HFFc6 (cell line): ENCODE measurements at regions not wholly inside any gene's neighbourhood (a gene's known extent, or its start where the extent isn't known, plus 50 kb on each side); places are given as distances from the start of the nearest gene placed in this dataset.

Experiments
- DNase-seq: peaks from one replicate; pipeline ENCODE4 v3.0.0-alpha.2; 2018
- H3K27ac Mint-ChIP-seq: 2 replicates; pipeline ENCODE4 v1.8.0; 2020; ENCODE audit warnings: mild to moderate bottlenecking, mixed read lengths
- H3K27me3 Mint-ChIP-seq: 2 replicates; pipeline ENCODE4 v1.8.0; 2021; ENCODE audit warnings: mild to moderate bottlenecking, moderate library complexity, mixed read lengths; ENCODE audit not compliant: insufficient read depth
- H3K36me3 Mint-ChIP-seq: 2 replicates; pipeline ENCODE4 v1.8.0; 2021; ENCODE audit warnings: low read depth, mixed read lengths
- H3K4me1 Mint-ChIP-seq: 2 replicates; pipeline ENCODE4 v1.8.0; 2020; ENCODE audit warnings: low read depth, mixed read lengths
- H3K4me3 Mint-ChIP-seq: 2 replicates; pipeline ENCODE4 v1.8.0; 2020; ENCODE audit warnings: mild to moderate bottlenecking, moderate library complexity, mixed read lengths
- H3K9me3 Mint-ChIP-seq: 2 replicates; pipeline ENCODE4 v1.8.0; 2020; ENCODE audit warnings: mild to moderate bottlenecking, mixed read lengths
- CTCF ChIP-seq: fragments of 200-600 bp; sonication (generic); IDR thresholded peaks from 2 replicates; pipeline ENCODE4 v1.5.0; 2021; ENCODE audit warnings: antibody characterized with exemption, mild to moderate bottlenecking

GRCh38 chr4:38538517-38538916 lies 125.5 kb upstream of the KLF3 start:
- Mint-ChIP-seq H3K4me3 (no peak overlapping the region), H3K36me3 (no peaks in the 10 kb centered on the region), H3K27me3 (peaks cover 19% of the 10 kb centered on the region), H3K27ac (no peak overlapping the region), H3K9me3 (no peaks in the 10 kb centered on the region), H3K4me1 (no peaks in the 10 kb centered on the region)
- no peak for TF ChIP-seq CTCF
- no peak for DNase-seq

DNA sequence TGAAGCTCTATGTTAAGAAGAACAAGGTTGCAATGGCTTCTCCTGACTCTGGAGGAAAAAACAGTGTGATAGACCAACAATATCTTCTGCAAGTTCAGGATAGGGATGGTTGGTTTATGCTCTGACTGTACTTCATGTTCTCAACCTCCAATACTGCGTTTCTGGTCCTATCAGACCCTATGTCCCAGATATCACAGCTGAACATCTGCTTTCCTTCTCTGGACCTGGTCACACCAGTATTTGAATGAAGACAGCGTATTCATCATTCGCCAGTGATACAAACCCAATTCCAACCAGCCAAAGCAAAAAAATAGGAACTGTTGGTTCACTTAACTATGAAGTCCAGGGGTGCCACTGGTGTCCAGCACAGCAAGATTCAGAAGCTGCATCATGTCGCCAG lies 124.5 kb upstream of the KLF3 start:
- H3K27me3 Mint-ChIP-seq, result peaks cover 19% of the 10 kb centered on the region
- no peaks in the 10 kb centered on the region for H3K36me3 Mint-ChIP-seq
- DNase-seq, result no peak
- H3K4me1 Mint-ChIP-seq, result no peaks in the 10 kb centered on the region
- no peak overlapping the region for H3K4me3 Mint-ChIP-seq
- no peak for TF ChIP-seq CTCF
- H3K27ac Mint-ChIP-seq, result no peak overlapping the region
- no peaks in the 10 kb centered on the region for H3K9me3 Mint-ChIP-seq

DNA sequence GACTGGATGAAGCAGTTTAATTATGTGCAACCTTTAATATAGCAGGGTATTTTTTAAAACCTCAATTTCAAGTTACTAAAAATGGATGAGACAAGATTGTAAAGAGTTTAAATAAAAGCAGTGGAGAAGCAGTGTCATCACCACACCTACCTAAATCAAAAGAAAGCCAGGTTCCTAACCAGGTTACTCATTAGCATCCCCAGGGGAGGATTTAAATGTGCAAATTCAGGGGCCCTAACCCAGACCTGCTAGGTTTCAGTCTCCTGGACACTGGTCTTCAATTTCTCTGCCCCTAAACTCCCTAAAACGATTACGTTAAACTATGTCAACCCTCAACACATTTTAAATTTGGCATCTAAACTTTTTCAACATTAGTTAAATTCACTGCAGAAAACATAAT lies 116.9 kb upstream of the KLF3 start:
- Mint-ChIP-seq H3K4me3 (no peak overlapping the region), H3K27ac (no peak overlapping the region), H3K27me3 (peaks cover 15% of the 10 kb centered on the region), H3K9me3 (no peaks in the 10 kb centered on the region), H3K36me3 (no peaks in the 10 kb centered on the region), H3K4me1 (no peaks in the 10 kb centered on the region)
- TF ChIP-seq CTCF, result no peak
- no peak for DNase-seq

DNA sequence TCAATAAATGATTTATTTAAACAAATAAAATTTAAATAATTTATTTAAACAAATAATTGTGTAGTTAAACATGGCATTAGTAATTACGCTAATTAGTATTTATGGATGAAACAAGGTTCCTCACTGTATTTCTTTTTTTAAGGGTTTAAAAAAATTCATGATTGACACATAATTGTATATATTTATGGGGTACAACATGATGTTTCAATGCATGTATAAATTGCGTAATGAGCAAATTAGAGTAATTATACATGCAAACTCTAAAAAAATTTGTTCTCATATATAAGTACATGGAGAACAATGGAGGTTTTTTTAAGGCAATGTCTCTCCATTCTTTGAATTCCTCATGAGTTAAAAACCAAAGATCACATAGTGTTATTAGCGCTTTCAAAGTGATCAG lies 115.7 kb upstream of the KLF3 start:
- H3K9me3 Mint-ChIP-seq, result no peaks in the 10 kb centered on the region
- no peak overlapping the region for H3K4me3 Mint-ChIP-seq
- no peaks in the 10 kb centered on the region for H3K36me3 Mint-ChIP-seq
- DNase-seq, result no peak
- peaks cover 16% of the 10 kb centered on the region for H3K27me3 Mint-ChIP-seq
- H3K27ac Mint-ChIP-seq, result no peak overlapping the region
- no peak for TF ChIP-seq CTCF
- no peaks in the 10 kb centered on the region for H3K4me1 Mint-ChIP-seq

- Mint-ChIP-seq H3K9me3 (peaks cover 10% of the 10 kb centered on the region), H3K27ac (no peak overlapping the region), H3K27me3 (peaks cover 15% of the 10 kb centered on the region; the same call in 1 of the 2 replicates), H3K36me3 (no peaks in the 10 kb centered on the region), H3K4me1 (peaks cover 6% of the 10 kb centered on the region), H3K4me3 (no peak overlapping the region)
- no peak for TF ChIP-seq CTCF
- no peak for DNase-seq
Measured at GRCh38 chr4:38559374-38559773, 104.6 kb upstream of the KLF3 start.

DNA sequence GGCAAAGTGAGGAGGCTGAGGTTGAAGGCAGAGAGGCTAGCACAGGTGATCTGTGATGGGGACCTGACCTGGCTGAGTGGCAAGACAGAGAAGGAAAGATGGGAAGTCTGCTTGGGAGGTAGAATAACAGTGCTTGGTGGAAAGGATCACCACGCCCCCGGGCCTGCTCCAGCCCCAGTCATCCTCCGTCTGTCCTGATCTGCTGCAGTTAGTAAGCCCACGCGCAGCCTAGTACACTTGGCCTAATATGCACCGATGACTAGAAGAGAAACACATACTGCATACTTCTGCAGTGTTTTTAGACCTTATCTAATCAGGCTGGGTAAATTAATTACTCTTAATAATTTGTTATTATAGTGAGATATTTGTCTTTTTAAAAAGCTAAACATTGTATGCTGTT lies 103.7 kb upstream of the KLF3 start:
- peaks cover 10% of the 10 kb centered on the region for H3K9me3 Mint-ChIP-seq
- H3K27me3 Mint-ChIP-seq, result peaks cover 15% of the 10 kb centered on the region
- no peak for TF ChIP-seq CTCF
- H3K4me1 Mint-ChIP-seq, result peaks cover 13% of the 10 kb centered on the region
- H3K27ac Mint-ChIP-seq, result no peak overlapping the region
- H3K36me3 Mint-ChIP-seq, result no peaks in the 10 kb centered on the region
- no peak for DNase-seq
- no peak overlapping the region for H3K4me3 Mint-ChIP-seq
